ENCODE measurements at regions not wholly inside any gene's neighbourhood (a gene's known extent, or its start where the extent isn't known, plus 50 kb on each side); places are given as distances from the start of the nearest gene placed in this dataset.

DNA sequence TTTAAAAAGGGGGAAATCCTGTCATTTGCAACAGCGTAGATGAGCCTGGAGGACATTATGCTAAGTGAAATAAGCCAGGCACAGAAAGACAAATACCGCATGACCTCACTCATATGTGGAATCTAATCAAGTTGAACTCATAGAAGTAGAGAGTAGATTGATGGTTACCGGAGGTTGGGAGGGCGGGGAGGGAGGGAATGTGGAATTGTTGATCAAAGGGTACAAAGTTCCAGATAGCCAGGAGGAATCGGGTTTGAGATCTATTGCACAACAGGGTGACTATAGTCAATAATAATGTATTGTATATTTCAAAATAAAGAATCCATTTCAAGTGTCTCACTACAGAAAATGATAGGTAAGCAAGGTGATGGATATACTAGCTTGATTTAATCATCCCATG is 393.2 kb downstream of the BCOR start:
- Mint-ChIP-seq H3K4me3 (no peak overlapping the region), H3K36me3 (ENCODE audit: low read depth) (no peaks in the 10 kb centered on the region), H3K27ac (no peak overlapping the region), H3K27me3 (no peaks in the 10 kb centered on the region), H3K4me1 (no peaks in the 10 kb centered on the region), H3K9me3 (no peaks in the 10 kb centered on the region)
- ChIA-PET CTCF (interaction anchor here (0.6 kb wide), 1 partner anchor 24 kb away, joined by 3 read pairs; no protein-coding TSS in a partner anchor), POLR2A (no interaction called here)
- DNase-seq (no peak), ATAC-seq (ENCODE audit: low read depth) (no peak)
- intact Hi-C loops (cut with micrococcal nuclease) = no loop called here
- TF ChIP-seq, protein P1, sequence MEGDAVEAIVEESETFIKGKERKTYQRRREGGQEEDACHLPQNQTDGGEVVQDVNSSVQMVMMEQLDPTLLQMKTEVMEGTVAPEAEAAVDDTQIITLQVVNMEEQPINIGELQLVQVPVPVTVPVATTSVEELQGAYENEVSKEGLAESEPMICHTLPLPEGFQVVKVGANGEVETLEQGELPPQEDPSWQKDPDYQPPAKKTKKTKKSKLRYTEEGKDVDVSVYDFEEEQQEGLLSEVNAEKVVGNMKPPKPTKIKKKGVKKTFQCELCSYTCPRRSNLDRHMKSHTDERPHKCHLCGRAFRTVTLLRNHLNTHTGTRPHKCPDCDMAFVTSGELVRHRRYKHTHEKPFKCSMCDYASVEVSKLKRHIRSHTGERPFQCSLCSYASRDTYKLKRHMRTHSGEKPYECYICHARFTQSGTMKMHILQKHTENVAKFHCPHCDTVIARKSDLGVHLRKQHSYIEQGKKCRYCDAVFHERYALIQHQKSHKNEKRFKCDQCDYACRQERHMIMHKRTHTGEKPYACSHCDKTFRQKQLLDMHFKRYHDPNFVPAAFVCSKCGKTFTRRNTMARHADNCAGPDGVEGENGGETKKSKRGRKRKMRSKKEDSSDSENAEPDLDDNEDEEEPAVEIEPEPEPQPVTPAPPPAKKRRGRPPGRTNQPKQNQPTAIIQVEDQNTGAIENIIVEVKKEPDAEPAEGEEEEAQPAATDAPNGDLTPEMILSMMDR (IDR thresholded peaks at IDR 0.05) = no peak

DNA sequence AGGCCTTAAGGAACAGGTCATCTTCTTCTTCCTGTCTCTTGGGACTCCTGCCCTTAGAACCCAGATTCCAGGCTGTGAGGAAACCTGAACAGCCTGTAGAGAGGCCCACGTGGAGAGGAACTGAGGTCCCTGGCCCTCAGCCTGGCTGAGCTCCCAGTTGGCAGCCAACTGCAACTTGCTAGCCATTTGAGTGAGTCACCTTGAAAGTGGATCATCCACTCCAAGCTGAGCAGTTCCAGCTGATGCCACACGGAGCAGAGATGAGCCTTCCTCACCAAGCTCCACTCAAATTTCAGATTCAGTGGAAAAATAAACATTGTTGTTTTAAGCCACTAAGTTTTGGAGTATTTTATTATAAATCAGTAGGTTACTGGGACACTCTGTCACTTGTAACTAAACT is 392.5 kb downstream of the BCOR start:
- POLR2A ChIA-PET = no interaction called here
- Mint-ChIP-seq H3K27me3 (no peaks in the 10 kb centered on the region), H3K36me3 (ENCODE audit: low read depth) (no peaks in the 10 kb centered on the region), H3K27ac (no peak overlapping the region), H3K9me3 (no peaks in the 10 kb centered on the region), H3K4me1 (no peaks in the 10 kb centered on the region), H3K4me3 (no peak overlapping the region)
- CTCF ChIA-PET = interaction anchor here (0.6 kb wide), 1 partner anchor 25 kb away, joined by 3 read pairs; no protein-coding TSS in a partner anchor
- intact Hi-C loops (cut with micrococcal nuclease) = no loop called here
- DNase-seq (no peak), ATAC-seq (ENCODE audit: low read depth) (no peak)
- TF ChIP-seq, protein P1 (IDR thresholded peaks at IDR 0.05) = no peak

DNA sequence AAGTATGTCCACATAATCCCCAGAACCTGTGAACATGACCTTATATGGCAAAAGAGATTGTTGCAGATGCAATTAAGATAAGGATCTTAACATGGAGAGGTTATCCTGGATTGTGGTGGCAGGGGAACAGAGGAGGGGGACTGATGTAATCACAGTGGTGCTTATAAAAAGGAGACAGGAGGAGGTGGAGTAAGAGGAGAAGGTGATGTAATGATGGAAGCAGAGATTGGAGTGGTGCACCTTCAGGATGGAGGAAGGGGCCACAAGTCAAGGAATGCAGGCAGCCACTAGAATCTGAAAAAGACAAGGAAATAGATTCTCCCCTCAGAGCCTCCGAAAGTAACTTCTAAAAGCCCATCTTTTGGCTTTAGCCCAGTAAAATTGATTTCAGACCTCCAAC is 388.4 kb downstream of the BCOR start:
- no peaks in the 10 kb centered on the region for H3K36me3 Mint-ChIP-seq (ENCODE audit: low read depth)
- H3K27me3 Mint-ChIP-seq = no peaks in the 10 kb centered on the region
- no peak overlapping the region for H3K27ac Mint-ChIP-seq
- H3K4me1 Mint-ChIP-seq = no peaks in the 10 kb centered on the region
- ChIA-PET CTCF (no interaction called here), POLR2A (no interaction called here)
- DNase-seq (no peak), ATAC-seq (ENCODE audit: low read depth) (no peak)
- intact Hi-C loops (cut with micrococcal nuclease) = no loop called here
- H3K4me3 Mint-ChIP-seq = no peak overlapping the region
- TF ChIP-seq, protein P1 (IDR thresholded peaks at IDR 0.05) = no peak
- no peaks in the 10 kb centered on the region for H3K9me3 Mint-ChIP-seq

DNA sequence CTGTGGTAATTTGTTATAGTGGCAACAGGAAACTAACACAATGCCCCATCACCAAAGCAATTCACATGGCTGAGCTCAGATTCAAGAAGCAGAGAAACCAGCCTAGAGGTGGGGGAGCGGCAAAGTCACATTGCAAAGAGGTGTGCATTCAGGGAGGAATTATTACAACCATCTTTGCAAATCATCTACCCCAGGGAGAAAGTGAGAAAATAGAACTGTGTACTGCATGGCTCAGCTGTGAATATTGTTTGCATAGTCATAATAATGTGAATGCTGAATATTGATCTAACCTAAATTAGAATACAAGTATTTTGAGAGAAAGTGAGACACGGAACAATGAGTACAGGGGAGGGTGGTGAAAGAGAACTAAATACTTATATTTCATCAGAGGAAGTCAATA is 387.9 kb downstream of the BCOR start:
- no peak for DNase-seq
- no peaks in the 10 kb centered on the region for H3K9me3 Mint-ChIP-seq
- H3K27ac Mint-ChIP-seq = no peak overlapping the region
- no peaks in the 10 kb centered on the region for H3K27me3 Mint-ChIP-seq
- intact Hi-C loops (cut with micrococcal nuclease) = no loop called here
- no peaks in the 10 kb centered on the region for H3K4me1 Mint-ChIP-seq
- no peaks in the 10 kb centered on the region for H3K36me3 Mint-ChIP-seq (ENCODE audit: low read depth)
- ChIA-PET CTCF (no interaction called here), POLR2A (no interaction called here)
- H3K4me3 Mint-ChIP-seq = no peak overlapping the region
- ATAC-seq (ENCODE audit: low read depth) = no peak
- TF ChIP-seq, protein P1 (IDR thresholded peaks at IDR 0.05) = no peak

DNA sequence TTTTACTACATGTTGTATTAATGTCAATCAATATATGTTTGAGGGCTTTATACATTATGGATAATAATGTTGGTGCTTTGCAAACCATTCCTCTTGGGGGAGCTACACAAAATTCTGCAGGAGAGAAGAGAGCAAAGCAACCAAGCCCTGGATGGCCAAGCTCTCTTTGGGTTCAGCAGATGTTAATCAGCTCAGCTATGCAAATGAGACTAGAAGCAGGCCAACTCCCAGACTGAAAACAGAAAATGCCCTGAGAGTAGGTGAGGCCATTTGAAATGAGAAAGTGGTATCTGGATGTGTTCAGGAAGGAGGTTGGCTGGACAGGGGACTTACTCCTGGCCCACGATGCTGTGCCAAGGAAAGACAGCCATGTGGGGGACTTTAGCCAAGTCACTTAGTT is 387.0 kb downstream of the BCOR start:
- H3K4me1 Mint-ChIP-seq = no peaks in the 10 kb centered on the region
- POLR2A ChIA-PET = no interaction called here
- ATAC-seq (ENCODE audit: low read depth) = no peak
- intact Hi-C loops (cut with micrococcal nuclease) = no loop called here
- no peak for DNase-seq
- no peaks in the 10 kb centered on the region for H3K27me3 Mint-ChIP-seq
- TF ChIP-seq, protein P1 (IDR thresholded peaks at IDR 0.05) = no peak
- no peaks in the 10 kb centered on the region for H3K9me3 Mint-ChIP-seq
- no peak overlapping the region for H3K4me3 Mint-ChIP-seq
- no peaks in the 10 kb centered on the region for H3K36me3 Mint-ChIP-seq (ENCODE audit: low read depth)
- CTCF ChIA-PET = no interaction called here
- no peak overlapping the region for H3K27ac Mint-ChIP-seq
